OCI-LY7 (cell line): ENCODE measurements at regions not wholly inside any gene's neighbourhood (a gene's known extent, or its start where the extent isn't known, plus 50 kb on each side); places are given as distances from the start of the nearest gene placed in this dataset.
"Not testable (repeated sequence)": the region's sequence is repeated elsewhere in the genome, so short reads cannot be mapped to it uniquely, and the experiment has no call there.

Experiments
- CTCF ChIP-seq: fragments of 200-600 bp; sonication (generic); conservative IDR thresholded peaks from 2 replicates; pipeline ENCODE4 v1.5.1; 2014; ENCODE audit warnings: mild to moderate bottlenecking, antibody characterized with exemption, low read length, moderate library complexity, mixed read lengths
- EZH2phosphoT487 ChIP-seq: fragments of 200-600 bp; sonication (generic); IDR thresholded peaks from 2 replicates; pipeline ENCODE4 v1.6.1; 2018; ENCODE audit warnings: low read depth, borderline replicate concordance, mild to moderate bottlenecking, mixed run types, antibody characterized with exemption, low read length, moderate library complexity, mixed read lengths

- not testable (repeated sequence) for TF ChIP-seq CTCF, EZH2phosphoT487
These were observed 80.5 kb upstream of the HMX1 start for GRCh38 chr4:8952109-8952508.
